ENCODE measurements at regions not wholly inside any gene's neighbourhood (a gene's known extent, or its start where the extent isn't known, plus 50 kb on each side); places are given as distances from the start of the nearest gene placed in this dataset.

GRCh38 chr3:73213896-73214295, 152.4 kb downstream of the EBLN2 start:
- no peak for TF ChIP-seq EP300 (IDR thresholded peaks at IDR 0.05)
- no peak for TF ChIP-seq CTCF (IDR thresholded peaks at IDR 0.05)
- TF ChIP-seq POLR2AphosphoS5 (IDR thresholded peaks at IDR 0.05) = no peak
